SK-N-SH (cell line): ENCODE measurements at regions not wholly inside any gene's neighbourhood (a gene's known extent, or its start where the extent isn't known, plus 50 kb on each side); places are given as distances from the start of the nearest gene placed in this dataset.

ENCODE experiments used
- CTCF ChIA-PET: fragments of 300-600, 350-600 bp; formaldehyde crosslinking; extraction: SDS; loops from one replicate; lab custom pipeline; 2021; lab: Yijun Ruan, JAX
- POLR2A ChIA-PET: fragments of 350-600 bp; sonication (Branson Sonifier 250); formaldehyde crosslinking; extraction: SDS; loops from one replicate; lab custom pipeline; 2020; ENCODE audit warnings: antibody characterized with exemption, inconsistent platforms; lab: Yijun Ruan, JAX
- DNase-seq: peaks from one replicate; pipeline ENCODE4 v3.0.0; 2012
- H2AFZ ChIP-seq: fragments of 200-600 bp; sonication (generic); 2 replicates; pipeline ENCODE4 v1.8.1; 2016; ENCODE audit warnings: antibody characterized with exemption, mild to moderate bottlenecking, low read depth
- H3F3A ChIP-seq: fragments of 200-600 bp; sonication (generic); replicated peaks from 2 replicates; pipeline ENCODE3; 2016; ENCODE audit warnings: antibody characterized with exemption, mild to moderate bottlenecking; ENCODE audit not compliant: insufficient read depth
- H3K27ac ChIP-seq, 2 experiments: fragments of 200-500 bp in 1 of 2; fragments of 200-600 bp in 1 of 2; sonication (Bioruptor generic) in 1 of 2; sonication (generic), shearing (Covaris generic) in 1 of 2; 2 replicates each; pipeline versions ENCODE4 v1.5.1 to v1.6.1; 2014 to 2016; ENCODE audit warnings: low read depth in 2 of 2, inconsistent platforms in 1 of 2, low read length in 1 of 2, mild to moderate bottlenecking in 1 of 2, mixed read lengths in 1 of 2
- H3K27me3 ChIP-seq: fragments of 200-600 bp; sonication (generic), shearing (Covaris generic); 2 replicates; pipeline ENCODE4 v1.6.1; 2016; ENCODE audit warnings: mixed run types; ENCODE audit not compliant: insufficient read depth
- H3K36me3 ChIP-seq, 2 experiments: fragments of 200-500 bp in 1 of 2; fragments of 200-600 bp in 1 of 2; sonication (Bioruptor generic) in 1 of 2; sonication (generic) in 1 of 2; replicated peaks in 1 of 2; 2 replicates each; pipeline versions ENCODE3 to v1.5.1; 2014 to 2016; ENCODE audit warnings: low read length in 1 of 2, mild to moderate bottlenecking in 1 of 2; ENCODE audit not compliant: insufficient read depth in 2 of 2, control insufficient read depth in 1 of 2
- H3K4me1 ChIP-seq, 2 experiments: fragments of 200-500 bp in 1 of 2; fragments of 200-600 bp in 1 of 2; sonication (Bioruptor generic) in 1 of 2; sonication (generic), shearing (Covaris generic) in 1 of 2; 2 replicates each; pipeline versions ENCODE4 v1.5.1 to v1.6.1; 2014 to 2016; ENCODE audit warnings: low read depth in 1 of 2, low read length in 1 of 2, mixed run types in 1 of 2; ENCODE audit not compliant: insufficient read depth in 2 of 2, control insufficient read depth in 1 of 2
- H3K4me2 ChIP-seq: fragments of 200-600 bp; sonication (generic), shearing (Covaris generic); 2 replicates; pipeline ENCODE4 v1.6.1; 2017; ENCODE audit warnings: mixed run types
- H3K4me3 ChIP-seq, 2 experiments: fragments of 200-500 bp in 1 of 2; fragments of 200-600 bp in 1 of 2; sonication (Bioruptor generic) in 1 of 2; sonication (generic), shearing (Covaris generic) in 1 of 2; 2 replicates each; pipeline versions ENCODE4 v1.5.1 to v1.8.1; 2014 to 2016; ENCODE audit warnings: low read depth in 2 of 2, inconsistent platforms in 1 of 2, low read length in 1 of 2, mild to moderate bottlenecking in 1 of 2, mixed read lengths in 1 of 2, moderate library complexity in 1 of 2
- H3K79me2 ChIP-seq: fragments of 200-600 bp; sonication (generic); 2 replicates; pipeline ENCODE4 v1.8.1; 2017; ENCODE audit warnings: mild to moderate bottlenecking; ENCODE audit not compliant: insufficient read depth
- H3K9ac ChIP-seq: fragments of 200-600 bp; sonication (generic); 2 replicates; pipeline ENCODE4 v1.6.1; 2017; ENCODE audit warnings: mixed run types
- H3K9me2 ChIP-seq: fragments of 200-600 bp; sonication (generic); 2 replicates; pipeline ENCODE4 v1.6.1; 2017; ENCODE audit warnings: mixed run types
- H3K9me3 ChIP-seq: fragments of 200-600 bp; sonication (generic); 2 replicates; pipeline ENCODE4 v1.6.1; 2017; ENCODE audit warnings: mixed run types, mild to moderate bottlenecking, moderate library complexity
- H4K20me1 ChIP-seq: fragments of 200-600 bp; sonication (generic); 2 replicates; pipeline ENCODE4 v1.6.1; 2017; ENCODE audit warnings: mild to moderate bottlenecking, mixed run types; ENCODE audit not compliant: insufficient read depth
- CHD2 ChIP-seq: fragments of 150-350 bp; IDR thresholded peaks from 2 replicates; pipeline ENCODE4 v1.6.1; 2018; ENCODE audit warnings: low read length; ENCODE audit not compliant: partially characterized antibody
- CTCF ChIP-seq: fragments of 200-600 bp; sonication (generic); IDR thresholded peaks from 2 replicates; pipeline ENCODE4 v1.6.1; 2017; ENCODE audit warnings: antibody characterized with exemption, mild to moderate bottlenecking, moderate library complexity
- ELF1 ChIP-seq: IDR thresholded peaks from 2 replicates; pipeline ENCODE4 v1.4.0; 2012
- EZH2phosphoT487 ChIP-seq: fragments of 200-600 bp; sonication (generic); IDR thresholded peaks from 2 replicates; pipeline ENCODE4 v1.6.1; 2017; ENCODE audit warnings: low read depth, mixed run types, mild to moderate bottlenecking, antibody characterized with exemption, moderate library complexity, borderline replicate concordance
- FOXJ3 ChIP-seq: sonication (generic); formaldehyde crosslinking; IDR thresholded peaks from 2 replicates; pipeline ENCODE4 v1.5.1; 2020; ENCODE audit warnings: mild to moderate bottlenecking, missing genetic modification reagents
- FOXM1 ChIP-seq: IDR thresholded peaks from 2 replicates; pipeline ENCODE4 v1.4.0; 2012; ENCODE audit warnings: low read depth, mild to moderate bottlenecking
- IRF3 ChIP-seq: fragments of 150-350 bp; IDR thresholded peaks from 2 replicates; pipeline ENCODE4 v1.6.1; 2016; ENCODE audit warnings: mild to moderate bottlenecking, low read depth, low read length
- JUND ChIP-seq: IDR thresholded peaks from 2 replicates; pipeline ENCODE4 v1.4.0; 2012
- MAX ChIP-seq: IDR thresholded peaks from 2 replicates; pipeline ENCODE4 v1.4.0; 2012; ENCODE audit warnings: low read depth
- NFIC ChIP-seq: IDR thresholded peaks from 2 replicates; pipeline ENCODE4 v1.4.0; 2012; ENCODE audit warnings: borderline replicate concordance
- NRF1 ChIP-seq: IDR thresholded peaks from 2 replicates; pipeline ENCODE4 v1.6.1; 2012; ENCODE audit warnings: low read depth, mild to moderate bottlenecking, low read length
- POLR2AphosphoS5 ChIP-seq: IDR thresholded peaks from 2 replicates; pipeline ENCODE4 v1.6.1; 2012; ENCODE audit warnings: low read depth, low read length
- RCOR1 ChIP-seq: fragments of 150-350 bp; IDR thresholded peaks from 2 replicates; pipeline ENCODE4 v1.6.1; 2017; ENCODE audit warnings: antibody characterized with exemption, low read length
- REST ChIP-seq: IDR thresholded peaks from 2 replicates; pipeline ENCODE4 v1.6.1; 2012; ENCODE audit warnings: mild to moderate bottlenecking, low read depth, low read length, moderate library complexity
- TCF12 ChIP-seq: IDR thresholded peaks from 2 replicates; pipeline ENCODE4 v1.4.0; 2012
- TEAD4 ChIP-seq: IDR thresholded peaks from 2 replicates; pipeline ENCODE4 v1.4.0; 2012; ENCODE audit warnings: mild to moderate bottlenecking, borderline replicate concordance; ENCODE audit not compliant: insufficient read depth
- USF2 ChIP-seq: fragments of 150-350 bp; IDR thresholded peaks from 2 replicates; pipeline ENCODE4 v1.6.1; 2017; ENCODE audit warnings: antibody characterized with exemption, low read length, low read depth, borderline replicate concordance
- WGBS: methylation state at CpG from one replicate; pipeline ENCODE4 v1.1.6; 2017; ENCODE audit warnings: low lambda C conversion rate; 5-methylcytosine and 5-hydroxymethylcytosine counted together

GRCh38 chr5:165305596-165305995 lies 1800.2 kb downstream of the MAT2B start:
- Histone ChIP-seq H3K4me3 (no peak overlapping the region), H3K79me2 (no peaks in the 10 kb centered on the region), H3K9me2 (no peaks in the 10 kb centered on the region), H3K27ac (no peak overlapping the region)
- no peak for TF ChIP-seq RCOR1
- no peak for TF ChIP-seq TCF12
- TF ChIP-seq TEAD4 = no peak
- TF ChIP-seq MAX = no peak
- TF ChIP-seq FOXM1 = no peak
- no peak for TF ChIP-seq ELF1
- no peak for TF ChIP-seq POLR2AphosphoS5
- TF ChIP-seq NFIC = no peak
- TF ChIP-seq EZH2phosphoT487 = no peak
- no peak for TF ChIP-seq NRF1
- no peak for TF ChIP-seq FOXJ3
- TF ChIP-seq, all 33 proteins: peak for 0
- no peak overlapping the region for H3K9ac ChIP-seq
- CTCF ChIA-PET = no interaction called here
- H3K4me2 ChIP-seq = no peak overlapping the region
- no peak for DNase-seq
- no peaks in the 10 kb centered on the region for H3K4me1 ChIP-seq
- no peaks in the 10 kb centered on the region for H3K27me3 ChIP-seq
- H3K36me3 ChIP-seq = no peaks in the 10 kb centered on the region
- POLR2A ChIA-PET = no interaction called here
- H2AFZ ChIP-seq = no peak overlapping the region
- no peaks in the 10 kb centered on the region for H3F3A ChIP-seq
- no peaks in the 10 kb centered on the region for H3K9me3 ChIP-seq
- WGBS = 47% methylated on average over 6 of the region's 6 CpGs
- H4K20me1 ChIP-seq = no peaks in the 10 kb centered on the region

- 47% methylated on average over 3 of the region's 3 CpGs for WGBS
- POLR2A ChIA-PET = no interaction called here
- H3F3A ChIP-seq = no peaks in the 10 kb centered on the region
- H3K36me3 ChIP-seq = no peaks in the 10 kb centered on the region
- H3K9ac ChIP-seq = no peak overlapping the region
- no peaks in the 10 kb centered on the region for H4K20me1 ChIP-seq
- DNase-seq = no peak
- no peak overlapping the region for H3K4me3 ChIP-seq
- H3K27me3 ChIP-seq = no peaks in the 10 kb centered on the region
- H2AFZ ChIP-seq = no peak overlapping the region
- H3K79me2 ChIP-seq = no peaks in the 10 kb centered on the region
- H3K4me1 ChIP-seq = no peaks in the 10 kb centered on the region; a peak in 1 of 4 replicates
- no peaks in the 10 kb centered on the region for H3K9me2 ChIP-seq
- no peak for TF ChIP-seq CTCF
- TF ChIP-seq USF2 = no peak
- no peak for TF ChIP-seq REST
- TF ChIP-seq TCF12 = no peak
- no peak for TF ChIP-seq CHD2
- no peak for TF ChIP-seq IRF3
- no peak for TF ChIP-seq JUND
- TF ChIP-seq, all 33 proteins: peak for 0
- Histone ChIP-seq H3K27ac (no peak overlapping the region), H3K9me3 (no peaks in the 10 kb centered on the region), H3K4me2 (no peak overlapping the region)
- CTCF ChIA-PET = interaction anchor here (0.7 kb wide), 1 partner anchor 1248 kb away, joined by 3 read pairs; no protein-coding TSS in a partner anchor
These were observed 1804.0 kb downstream of the MAT2B start for GRCh38 chr5:165309446-165309845.
